Activated CD8-positive, alpha-beta T cell treated with anti-CD3 and anti-CD28 coated beads for 36 hours (primary cell): ENCODE measurements at regions not wholly inside any gene's neighbourhood (a gene's known extent, or its start where the extent isn't known, plus 50 kb on each side); places are given as distances from the start of the nearest gene placed in this dataset.

Experiments used
- ATAC-seq: fragments of 200-7000 bp; cut with Tn5 transposase; one replicate; pipeline ENCODE4 v1.10.0; 2021; ENCODE audit warnings: mild to moderate bottlenecking, moderate library complexity
- CTCF ChIA-PET: fragments of 350-600 bp; sonication (Branson Sonifier 250); formaldehyde crosslinking; loops from one replicate; lab custom pipeline; 2021; ENCODE audit warnings: antibody characterized with exemption; lab: Charles Lee
- POLR2A ChIA-PET: fragments of 350-600 bp; sonication (Branson Sonifier 250); formaldehyde crosslinking; loops from one replicate; lab custom pipeline; 2021; ENCODE audit warnings: antibody characterized with exemption; lab: Charles Lee
- DNase-seq: peaks from one replicate; pipeline ENCODE4 v3.0.0-alpha.2; 2020
- H3K27ac Mint-ChIP-seq: one replicate; pipeline ENCODE4 v1.8.0; 2021; ENCODE audit warnings: mild to moderate bottlenecking, mixed read lengths
- H3K27me3 Mint-ChIP-seq: one replicate; pipeline ENCODE4 v1.8.0; 2021; ENCODE audit warnings: mixed read lengths
- H3K36me3 Mint-ChIP-seq: one replicate; pipeline ENCODE4 v1.8.0; 2021; ENCODE audit warnings: low read depth, mixed read lengths
- H3K4me1 Mint-ChIP-seq: one replicate; pipeline ENCODE4 v1.8.0; 2021; ENCODE audit warnings: low read depth, mixed read lengths
- H3K4me3 Mint-ChIP-seq: one replicate; pipeline ENCODE4 v1.8.0; 2021; ENCODE audit warnings: mild to moderate bottlenecking, moderate library complexity, mixed read lengths
- H3K9me3 Mint-ChIP-seq: one replicate; pipeline ENCODE4 v1.8.0; 2021; ENCODE audit warnings: mixed read lengths
- CTCF ChIP-seq: fragments of 200-600 bp; IDR thresholded peaks from one replicate; pipeline ENCODE4 v1.8.0; 2022; ENCODE audit warnings: antibody characterized with exemption, mild to moderate bottlenecking
- intact Hi-C: fragments of 100-400 bp; cut with micrococcal nuclease; formaldehyde crosslinking; loops from one replicate; pipeline ENCODE4 v1.10.0; 2022

DNA sequence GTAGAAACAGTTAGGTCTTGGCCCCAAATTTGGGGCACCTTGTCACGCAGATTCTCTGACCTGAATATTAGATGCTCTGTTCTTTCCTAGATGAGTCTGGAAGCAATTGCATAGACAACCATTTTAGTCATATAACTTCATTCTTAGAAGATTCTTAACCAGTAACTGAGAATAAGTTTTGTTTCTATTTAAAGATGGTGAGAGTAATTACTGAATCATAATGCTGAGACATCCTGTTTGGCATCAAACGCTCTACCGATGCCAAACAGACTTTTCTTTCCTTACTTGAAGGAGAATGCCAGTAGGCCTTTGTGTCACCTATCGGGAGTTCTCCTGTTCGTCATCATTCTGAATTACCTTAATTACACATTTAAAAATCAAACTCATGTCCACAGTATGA, 131.6 kb upstream of the ID4 start:
- peaks cover 1% of the 10 kb centered on the region for H3K9me3 Mint-ChIP-seq

DNA sequence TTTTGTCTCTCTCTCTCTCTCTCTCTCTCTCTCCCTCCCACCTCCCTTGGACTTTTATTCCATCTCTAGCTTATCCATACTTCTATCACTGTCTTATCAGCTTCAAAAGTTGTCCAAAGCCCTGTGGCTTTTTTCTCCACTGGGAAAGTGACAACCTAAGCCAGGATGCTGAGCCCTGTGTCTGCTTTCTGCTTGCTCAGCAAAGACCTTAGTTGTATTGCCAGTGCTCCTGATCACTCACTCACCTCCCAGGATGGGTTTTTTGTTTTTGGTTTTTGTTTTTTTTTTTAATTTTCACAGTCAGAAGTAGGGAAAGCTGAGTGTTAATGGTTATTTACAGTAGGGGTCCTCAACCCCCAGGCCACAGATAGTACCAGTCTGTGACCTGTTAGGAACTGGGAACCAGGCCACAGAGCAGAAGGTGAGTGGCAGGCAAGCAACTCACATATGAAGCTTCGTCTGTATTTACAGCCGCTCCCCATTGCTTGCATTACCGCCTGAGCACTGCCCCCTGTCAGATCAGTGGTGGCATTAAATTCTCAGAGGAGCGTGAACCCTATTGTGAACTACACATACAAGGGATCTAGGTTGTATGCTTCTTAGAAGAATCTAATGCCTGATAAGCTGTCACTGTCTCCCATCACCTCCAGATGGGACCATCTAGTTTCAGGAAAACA, 125.0 kb upstream of the ID4 start:
- intact Hi-C loops = no loop called here
- Mint-ChIP-seq H3K27me3 (no peaks in the 10 kb centered on the region), H3K9me3 (no peaks in the 10 kb centered on the region), H3K36me3 (no peaks in the 10 kb centered on the region), H3K4me1 (no peaks in the 10 kb centered on the region), H3K4me3 (no peak overlapping the region), H3K27ac (no peak overlapping the region)
- ChIA-PET POLR2A (no interaction called here), CTCF (interaction anchor here (1.0 kb wide), 1 partner anchor 16 kb away, joined by 3 read pairs; no protein-coding TSS in a partner anchor)
- TF ChIP-seq CTCF = no peak
- no peak for ATAC-seq
- no peak for DNase-seq

More for the DNA sequence above, 131.6 kb upstream of the ID4 start:
- intact Hi-C loops = no loop called here
- CTCF ChIA-PET = no interaction called here
- Mint-ChIP-seq H3K36me3 (no peaks in the 10 kb centered on the region), H3K27me3 (no peaks in the 10 kb centered on the region), H3K4me3 (no peak overlapping the region), H3K27ac (no peak overlapping the region), H3K4me1 (no peaks in the 10 kb centered on the region)
- ATAC-seq = no peak
- no peak for DNase-seq
- POLR2A ChIA-PET = no interaction called here
- no peak for TF ChIP-seq CTCF

GRCh38 chr6:19712998-19713397, 124.2 kb upstream of the ID4 start:
- ChIA-PET POLR2A (no interaction called here), CTCF (interaction anchor here (1.0 kb wide), 1 partner anchor 17 kb away, joined by 3 read pairs; no protein-coding TSS in a partner anchor)
- intact Hi-C loops = no loop called here
- no peak overlapping the region for H3K27ac Mint-ChIP-seq
- DNase-seq = no peak
- H3K4me3 Mint-ChIP-seq = no peak overlapping the region
- H3K9me3 Mint-ChIP-seq = no peaks in the 10 kb centered on the region
- no peaks in the 10 kb centered on the region for H3K4me1 Mint-ChIP-seq
- no peaks in the 10 kb centered on the region for H3K36me3 Mint-ChIP-seq
- no peak for ATAC-seq
- no peaks in the 10 kb centered on the region for H3K27me3 Mint-ChIP-seq
- no peak for TF ChIP-seq CTCF

GRCh38 chr6:19713411-19713810, 123.8 kb upstream of the ID4 start:
- Mint-ChIP-seq H3K27me3 (no peaks in the 10 kb centered on the region), H3K4me3 (no peak overlapping the region), H3K4me1 (no peaks in the 10 kb centered on the region), H3K36me3 (no peaks in the 10 kb centered on the region), H3K9me3 (no peaks in the 10 kb centered on the region), H3K27ac (no peak overlapping the region)
- DNase-seq (no peak), ATAC-seq (no peak)
- no peak for TF ChIP-seq CTCF
- ChIA-PET CTCF (interaction anchor here (1.0 kb wide), 1 partner anchor 17 kb away, joined by 3 read pairs; no protein-coding TSS in a partner anchor), POLR2A (no interaction called here)
- intact Hi-C loops = no loop called here

GRCh38 chr6:19713984-19714383, 123.2 kb upstream of the ID4 start:
- intact Hi-C loops = no loop called here
- Mint-ChIP-seq H3K4me3 (no peak overlapping the region), H3K27ac (no peak overlapping the region), H3K4me1 (no peaks in the 10 kb centered on the region), H3K27me3 (no peaks in the 10 kb centered on the region), H3K36me3 (no peaks in the 10 kb centered on the region), H3K9me3 (no peaks in the 10 kb centered on the region)
- ChIA-PET CTCF (no interaction called here), POLR2A (no interaction called here)
- TF ChIP-seq CTCF = no peak
- DNase-seq (no peak), ATAC-seq (no peak)
